B cell (primary cell): ENCODE measurements at regions not wholly inside any gene's neighbourhood (a gene's known extent, or its start where the extent isn't known, plus 50 kb on each side); places are given as distances from the start of the nearest gene placed in this dataset.

Experiments used
- ATAC-seq: fragments of 200-7000 bp; cut with Tn5 transposase; one replicate; pipeline ENCODE4 v1.10.0; 2021; ENCODE audit warnings: low read depth, mild to moderate bottlenecking, moderate number of reproducible peaks, moderate library complexity
- CTCF ChIA-PET: fragments of 350-600 bp; sonication (Branson Sonifier 250); formaldehyde crosslinking; loops from one replicate; lab custom pipeline; 2021; ENCODE audit warnings: antibody characterized with exemption, inconsistent platforms; lab: Charles Lee
- POLR2A ChIA-PET: fragments of 350-600 bp; sonication (Branson Sonifier 250); formaldehyde crosslinking; loops from one replicate; lab custom pipeline; 2021; ENCODE audit warnings: antibody characterized with exemption; lab: Charles Lee
- DNase-seq: peaks from one replicate; pipeline ENCODE4 v3.0.0; 2013
- H2AFZ ChIP-seq: 2 replicates; pipeline ENCODE4 v1.6.1; 2012; ENCODE audit warnings: mild to moderate bottlenecking, low read depth, low read length; ENCODE audit not compliant: insufficient read depth, poor library complexity, severe bottlenecking
- H3K27ac ChIP-seq, 2 donors: 1 replicate in 1 of 2; 2 replicates in 1 of 2; pipeline ENCODE4 v1.5.1; 2012 to 2013; ENCODE audit warnings: low read length in 2 of 2, mild to moderate bottlenecking in 2 of 2, moderate library complexity in 1 of 2
- H3K27me3 ChIP-seq, 4 experiments: fragments of 200-600 bp in 1 of 4; sonication (generic) in 1 of 4; replicated peaks in 1 of 4; 1 replicate in 2 of 4; 2 replicates in 2 of 4; pipeline versions ENCODE4 v1.6.1 to v1.7.0; 2013 to 2016; ENCODE audit warnings: low read length in 3 of 4, mild to moderate bottlenecking in 2 of 4, mixed read lengths in 1 of 4, moderate library complexity in 1 of 4; ENCODE audit not compliant: insufficient read depth in 4 of 4, control insufficient read depth in 3 of 4; ENCODE audit errors: control extremely low read depth in 1 of 4
- H3K36me3 ChIP-seq, 2 experiments: replicated peaks in 1 of 2; 1 replicate in 1 of 2; 2 replicates in 1 of 2; pipeline versions ENCODE4 v1.6.1 to v1.7.1; 2013; ENCODE audit warnings: low read length in 1 of 2; ENCODE audit not compliant: insufficient read depth in 2 of 2, control insufficient read depth in 1 of 2; ENCODE audit errors: control extremely low read depth in 1 of 2, extremely low read depth in 1 of 2
- H3K4me1 ChIP-seq, 2 donors: fragments of 200-600 bp in 1 of 2; sonication (generic) in 1 of 2; 1 replicate in 1 of 2; 2 replicates in 1 of 2; pipeline versions ENCODE4 v1.5.1 to v1.6.1; 2013 to 2017; ENCODE audit warnings: low read length in 2 of 2; ENCODE audit not compliant: control insufficient read depth in 2 of 2, insufficient read depth in 2 of 2
- H3K4me2 ChIP-seq: replicated peaks from 2 replicates; pipeline ENCODE3; 2012; ENCODE audit warnings: mild to moderate bottlenecking, low read depth, low read length; ENCODE audit not compliant: poor library complexity, severe bottlenecking
- H3K4me3 ChIP-seq, 5 experiments: fragments of 200-600 bp in 1 of 5; sonication (generic) in 1 of 5; 1 replicate in 3 of 5; 2 replicates in 2 of 5; pipeline versions ENCODE4 v1.5.1 to v1.7.0; 2011 to 2016; ENCODE audit warnings: low read length in 4 of 5, mild to moderate bottlenecking in 4 of 5, low read depth in 2 of 5, control low read depth in 1 of 5, moderate library complexity in 1 of 5; ENCODE audit not compliant: insufficient read depth in 1 of 5; ENCODE audit errors: control extremely low read depth in 1 of 5, extremely low read depth in 1 of 5
- H3K79me2 ChIP-seq: fragments of 200-600 bp; sonication (generic); one replicate; pipeline ENCODE4 v1.6.0; 2016; ENCODE audit warnings: low read length; ENCODE audit not compliant: control insufficient read depth, insufficient read depth
- H3K9ac ChIP-seq: fragments of 200-600 bp; sonication (generic); 2 replicates; pipeline ENCODE4 v1.6.1; 2017; ENCODE audit warnings: mild to moderate bottlenecking, low read length, moderate library complexity
- H3K9me3 ChIP-seq, 3 donors: one replicate each; pipeline versions ENCODE4 v1.6.1 to v1.7.1; 2013; ENCODE audit warnings: low read length in 2 of 3; ENCODE audit not compliant: control insufficient read depth in 2 of 3, insufficient read depth in 1 of 3; ENCODE audit errors: control extremely low read depth in 1 of 3
- H4K20me1 ChIP-seq: 2 replicates; pipeline ENCODE4 v1.6.0; 2012; ENCODE audit warnings: mild to moderate bottlenecking, low read length; ENCODE audit not compliant: insufficient read depth, control insufficient read depth, poor library complexity, severe bottlenecking
- H3K27ac Mint-ChIP-seq: one replicate; pipeline ENCODE4 v1.8.0; 2021; ENCODE audit warnings: mixed read lengths
- H3K27me3 Mint-ChIP-seq: one replicate; pipeline ENCODE4 v1.8.0; 2021; ENCODE audit warnings: mixed read lengths
- H3K4me1 Mint-ChIP-seq: one replicate; pipeline ENCODE4 v1.8.0; 2021; ENCODE audit warnings: mixed read lengths
- H3K4me3 Mint-ChIP-seq: one replicate; pipeline ENCODE4 v1.8.0; 2021; ENCODE audit warnings: mixed read lengths
- H3K9me3 Mint-ChIP-seq: one replicate; pipeline ENCODE4 v1.8.0; 2022; ENCODE audit warnings: mixed read lengths; ENCODE audit not compliant: insufficient read depth
- EZH2 ChIP-seq: IDR thresholded peaks from 2 replicates; pipeline ENCODE4 v1.6.1; 2012; ENCODE audit warnings: borderline replicate concordance, low read depth, mild to moderate bottlenecking, moderate library complexity, low read length; ENCODE audit not compliant: insufficient read depth, poor library complexity, severe bottlenecking
- WGBS: methylation state at CpG from one replicate; pipeline ENCODE4 v1.1.5; 2013; ENCODE audit warnings: missing lambda C conversion rate; ENCODE audit not compliant: insufficient coverage; 5-methylcytosine and 5-hydroxymethylcytosine counted together
- intact Hi-C: fragments of 100-400 bp; cut with micrococcal nuclease; formaldehyde crosslinking; loops from one replicate; pipeline ENCODE4 v1.10.0; 2022
- TF ChIP-seq, protein P1 (sequence below): fragments of 200-600 bp; IDR thresholded peaks from one replicate; pipeline ENCODE4 v1.8.0; 2022; ENCODE audit warnings: antibody characterized with exemption, mild to moderate bottlenecking

DNA sequence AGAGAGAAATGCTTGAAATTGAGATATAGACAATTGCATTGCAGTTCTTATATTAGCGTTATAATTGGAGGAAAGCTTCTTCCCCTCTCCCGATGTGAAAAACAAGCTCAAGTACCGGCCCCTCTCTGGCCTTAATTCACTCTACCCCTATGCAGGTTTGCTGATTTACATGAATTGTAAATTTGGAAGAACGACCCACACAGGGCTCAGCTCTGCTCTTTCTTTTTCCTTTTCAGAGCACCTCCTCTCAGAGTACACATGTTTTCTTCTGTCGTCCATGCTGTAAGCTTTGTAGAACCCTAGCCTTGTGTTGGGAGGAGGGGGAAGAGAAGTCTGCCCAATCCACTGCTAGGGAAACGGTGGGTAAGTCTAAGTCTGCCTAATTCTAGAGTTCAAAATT lies 140.8 kb downstream of the IQUB start:
- no peak overlapping the region for H2AFZ ChIP-seq
- H4K20me1 ChIP-seq, result no peaks in the 10 kb centered on the region
- CTCF ChIA-PET, result interaction anchor here (0.6 kb wide), 1 partner anchor 242 kb away, joined by 4 read pairs; no protein-coding TSS in a partner anchor
- H3K4me1 ChIP-seq, result no peaks in the 10 kb centered on the region
- no CpG with 5 or more reads among the region's 6 CpGs for WGBS
- DNase-seq (no peak), ATAC-seq (no peak)
- no peaks in the 10 kb centered on the region for H3K79me2 ChIP-seq
- no peak overlapping the region for H3K27ac ChIP-seq
- H3K27me3 Mint-ChIP-seq, result no peaks in the 10 kb centered on the region
- no peaks in the 10 kb centered on the region for H3K27me3 ChIP-seq
- H3K4me1 Mint-ChIP-seq, result no peaks in the 10 kb centered on the region
- no peaks in the 10 kb centered on the region for H3K9me3 Mint-ChIP-seq
- POLR2A ChIA-PET, result no interaction called here
- no peaks in the 10 kb centered on the region for H3K36me3 ChIP-seq
- no peak overlapping the region for H3K4me2 ChIP-seq
- no peak for TF ChIP-seq EZH2
- TF ChIP-seq, protein P1, sequence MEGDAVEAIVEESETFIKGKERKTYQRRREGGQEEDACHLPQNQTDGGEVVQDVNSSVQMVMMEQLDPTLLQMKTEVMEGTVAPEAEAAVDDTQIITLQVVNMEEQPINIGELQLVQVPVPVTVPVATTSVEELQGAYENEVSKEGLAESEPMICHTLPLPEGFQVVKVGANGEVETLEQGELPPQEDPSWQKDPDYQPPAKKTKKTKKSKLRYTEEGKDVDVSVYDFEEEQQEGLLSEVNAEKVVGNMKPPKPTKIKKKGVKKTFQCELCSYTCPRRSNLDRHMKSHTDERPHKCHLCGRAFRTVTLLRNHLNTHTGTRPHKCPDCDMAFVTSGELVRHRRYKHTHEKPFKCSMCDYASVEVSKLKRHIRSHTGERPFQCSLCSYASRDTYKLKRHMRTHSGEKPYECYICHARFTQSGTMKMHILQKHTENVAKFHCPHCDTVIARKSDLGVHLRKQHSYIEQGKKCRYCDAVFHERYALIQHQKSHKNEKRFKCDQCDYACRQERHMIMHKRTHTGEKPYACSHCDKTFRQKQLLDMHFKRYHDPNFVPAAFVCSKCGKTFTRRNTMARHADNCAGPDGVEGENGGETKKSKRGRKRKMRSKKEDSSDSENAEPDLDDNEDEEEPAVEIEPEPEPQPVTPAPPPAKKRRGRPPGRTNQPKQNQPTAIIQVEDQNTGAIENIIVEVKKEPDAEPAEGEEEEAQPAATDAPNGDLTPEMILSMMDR, result no peak
- H3K27ac Mint-ChIP-seq, result no peak overlapping the region
- no peak overlapping the region for H3K4me3 Mint-ChIP-seq
- intact Hi-C loops, result no loop called here
- H3K9ac ChIP-seq, result no peak overlapping the region
- H3K9me3 ChIP-seq, result no peaks in the 10 kb centered on the region
- no peak overlapping the region for H3K4me3 ChIP-seq

DNA sequence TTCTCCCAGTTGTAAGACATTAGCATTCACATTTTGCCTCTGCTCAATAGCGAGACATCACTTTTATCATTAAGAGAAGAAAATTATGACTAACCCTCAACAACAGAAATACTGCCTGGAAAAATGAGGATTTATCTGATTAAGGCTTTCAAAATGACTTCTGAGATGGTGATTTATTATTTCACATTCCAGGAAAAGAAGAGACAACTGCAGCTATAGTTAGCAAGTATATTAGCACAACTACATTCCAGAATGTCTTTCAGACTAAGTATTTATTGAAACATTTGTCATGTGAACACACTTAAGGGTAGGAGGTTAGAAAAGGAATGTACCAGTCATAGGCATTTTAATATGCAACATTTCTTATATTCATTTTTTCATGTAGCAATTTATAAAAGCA lies 162.0 kb downstream of the IQUB start:
- Histone ChIP-seq H3K27ac (no peak overlapping the region), H3K27me3 (no peaks in the 10 kb centered on the region), H3K9ac (no peak overlapping the region), H2AFZ (no peak overlapping the region), H3K79me2 (no peaks in the 10 kb centered on the region), H4K20me1 (no peaks in the 10 kb centered on the region), H3K9me3 (no peaks in the 10 kb centered on the region), H3K4me3 (no peak overlapping the region), H3K4me1 (no peaks in the 10 kb centered on the region), H3K36me3 (no peaks in the 10 kb centered on the region), H3K4me2 (no peak overlapping the region)
- ChIA-PET POLR2A (no interaction called here), CTCF (no interaction called here)
- TF ChIP-seq, protein P1, result no peak
- TF ChIP-seq EZH2, result no peak
- ATAC-seq (no peak), DNase-seq (no peak)
- Mint-ChIP-seq H3K27ac (no peak overlapping the region), H3K4me1 (no peaks in the 10 kb centered on the region), H3K9me3 (no peaks in the 10 kb centered on the region), H3K27me3 (no peaks in the 10 kb centered on the region), H3K4me3 (no peak overlapping the region)
- intact Hi-C loops, result no loop called here
- no CpG with 5 or more reads among the region's 1 CpG for WGBS
